A549 (cell line): ENCODE measurements at regions not wholly inside any gene's neighbourhood (a gene's known extent, or its start where the extent isn't known, plus 50 kb on each side); places are given as distances from the start of the nearest gene placed in this dataset.

Source experiments
- EP300 ChIP-seq, 2 experiments: fragments of >200 bp; sonication (Bioruptor Twin); formaldehyde crosslinking; IDR thresholded peaks; 2 replicates in 1 of 2; 3 replicates in 1 of 2; pipeline ENCODE4 v1.6.1; 2016 to 2017
- HDAC2 ChIP-seq: fragments of 200-600 bp; sonication (generic); IDR thresholded peaks from 2 replicates; pipeline ENCODE4 v1.6.1; 2016
- KDM5A ChIP-seq: fragments of 200-600 bp; sonication (generic); IDR thresholded peaks from 2 replicates; pipeline ENCODE4 v1.6.1; 2016; ENCODE audit warnings: antibody characterized with exemption, mild to moderate bottlenecking
- POLR2A ChIP-seq: IDR thresholded peaks from 2 replicates; pipeline ENCODE4 v1.6.1; 2012; ENCODE audit warnings: mild to moderate bottlenecking, low read length
- TP53 ChIP-seq: fragments of 250-450 bp; sonication (Bioruptor Pico); IDR thresholded peaks from 2 replicates; pipeline ENCODE4 v1.5.0; 2021; ENCODE audit warnings: mild to moderate bottlenecking, moderate library complexity
- ZFP36 ChIP-seq: fragments of 450-650 bp; IDR thresholded peaks from 2 replicates; pipeline ENCODE4 v1.6.1; 2014; ENCODE audit warnings: borderline replicate concordance; ENCODE audit not compliant: partially characterized antibody
- TF ChIP-seq, protein P1 (sequence below): fragments of >200 bp; sonication (Bioruptor Twin); formaldehyde crosslinking; IDR thresholded peaks from 3 replicates; pipeline ENCODE4 v1.5.1; 2016

DNA sequence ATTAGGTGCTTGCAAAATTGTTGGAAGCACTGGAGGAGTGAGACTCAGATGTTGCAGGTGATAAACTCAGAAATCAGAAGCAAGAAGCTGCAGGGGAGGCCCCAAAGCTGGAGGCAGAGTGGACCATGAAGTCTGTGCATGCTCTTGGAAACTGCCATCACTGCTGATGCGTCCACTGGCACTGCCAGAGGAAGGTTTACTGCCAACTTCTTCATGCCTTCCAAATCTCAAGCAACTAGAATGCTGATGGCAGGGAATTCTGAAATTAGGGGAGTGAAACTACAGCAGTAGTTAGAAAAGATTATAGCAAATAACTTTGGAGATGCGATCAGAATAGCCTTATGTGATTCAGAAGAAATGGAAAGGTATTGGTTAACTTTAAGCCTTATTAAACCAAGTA lies 277.1 kb upstream of the SDK2 start:
- TF ChIP-seq, protein P1, sequence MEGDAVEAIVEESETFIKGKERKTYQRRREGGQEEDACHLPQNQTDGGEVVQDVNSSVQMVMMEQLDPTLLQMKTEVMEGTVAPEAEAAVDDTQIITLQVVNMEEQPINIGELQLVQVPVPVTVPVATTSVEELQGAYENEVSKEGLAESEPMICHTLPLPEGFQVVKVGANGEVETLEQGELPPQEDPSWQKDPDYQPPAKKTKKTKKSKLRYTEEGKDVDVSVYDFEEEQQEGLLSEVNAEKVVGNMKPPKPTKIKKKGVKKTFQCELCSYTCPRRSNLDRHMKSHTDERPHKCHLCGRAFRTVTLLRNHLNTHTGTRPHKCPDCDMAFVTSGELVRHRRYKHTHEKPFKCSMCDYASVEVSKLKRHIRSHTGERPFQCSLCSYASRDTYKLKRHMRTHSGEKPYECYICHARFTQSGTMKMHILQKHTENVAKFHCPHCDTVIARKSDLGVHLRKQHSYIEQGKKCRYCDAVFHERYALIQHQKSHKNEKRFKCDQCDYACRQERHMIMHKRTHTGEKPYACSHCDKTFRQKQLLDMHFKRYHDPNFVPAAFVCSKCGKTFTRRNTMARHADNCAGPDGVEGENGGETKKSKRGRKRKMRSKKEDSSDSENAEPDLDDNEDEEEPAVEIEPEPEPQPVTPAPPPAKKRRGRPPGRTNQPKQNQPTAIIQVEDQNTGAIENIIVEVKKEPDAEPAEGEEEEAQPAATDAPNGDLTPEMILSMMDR, result no peak
- TF ChIP-seq POLR2A (no peak), ZFP36 (no peak), HDAC2 (no peak), TP53 (no peak), EP300 (IDR thresholded peaks at IDR 0.05) (no peak), KDM5A (no peak)
